ENCODE measurements at regions not wholly inside any gene's neighbourhood (a gene's known extent, or its start where the extent isn't known, plus 50 kb on each side); places are given as distances from the start of the nearest gene placed in this dataset.

DNA sequence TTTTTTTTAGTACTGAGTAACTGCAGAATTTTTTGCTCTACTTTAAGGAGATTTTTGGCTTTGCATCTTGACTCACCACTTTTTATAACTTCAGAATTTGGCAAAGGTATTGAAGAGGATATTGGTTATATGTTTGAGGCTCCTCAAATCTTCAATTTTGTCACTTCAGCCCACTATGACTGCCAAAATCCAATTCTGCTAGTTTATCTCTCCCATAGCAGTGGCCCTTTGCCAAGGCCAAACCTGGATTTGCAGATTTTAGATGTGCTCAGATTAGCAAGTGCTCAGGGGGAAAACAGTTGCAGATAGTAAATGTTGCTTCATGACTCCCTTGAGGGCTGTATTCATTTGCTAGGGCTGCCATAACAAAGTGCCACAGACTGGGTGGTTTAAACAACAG, 427.5 kb downstream of the ADRA2A start:
- H3F3A ChIP-seq (ENCODE audit: insufficient read depth, low read depth) = no peaks in the 10 kb centered on the region
- H3K36me3 ChIP-seq (ENCODE audit: low read depth) = no peaks in the 10 kb centered on the region
- no peak overlapping the region for H3K4me3 ChIP-seq
- no peaks in the 10 kb centered on the region for H4K20me1 ChIP-seq (ENCODE audit: insufficient read depth)
- DNase-seq = no peak
- H3K27me3 ChIP-seq (ENCODE audit: insufficient read depth, low read depth) = no peaks in the 10 kb centered on the region
- no TSS peak for BruUV-seq (replicated peaks)
- H3K9me3 ChIP-seq (ENCODE audit: insufficient read depth, low read depth) = no peaks in the 10 kb centered on the region
- H3K4me2 ChIP-seq = no peak overlapping the region
- H3K27ac ChIP-seq = no peak overlapping the region
- no peaks in the 10 kb centered on the region for H3K9me2 ChIP-seq (ENCODE audit: insufficient read depth)
- intact Hi-C loops (cut with micrococcal nuclease; ENCODE audit: unreplicated experiment) = no loop called here
- H2AFZ ChIP-seq = no peak overlapping the region
- no peak for TF ChIP-seq EZH2 (IDR thresholded peaks at IDR 0.05; ENCODE audit: low read depth)
- TF ChIP-seq, protein P1, sequence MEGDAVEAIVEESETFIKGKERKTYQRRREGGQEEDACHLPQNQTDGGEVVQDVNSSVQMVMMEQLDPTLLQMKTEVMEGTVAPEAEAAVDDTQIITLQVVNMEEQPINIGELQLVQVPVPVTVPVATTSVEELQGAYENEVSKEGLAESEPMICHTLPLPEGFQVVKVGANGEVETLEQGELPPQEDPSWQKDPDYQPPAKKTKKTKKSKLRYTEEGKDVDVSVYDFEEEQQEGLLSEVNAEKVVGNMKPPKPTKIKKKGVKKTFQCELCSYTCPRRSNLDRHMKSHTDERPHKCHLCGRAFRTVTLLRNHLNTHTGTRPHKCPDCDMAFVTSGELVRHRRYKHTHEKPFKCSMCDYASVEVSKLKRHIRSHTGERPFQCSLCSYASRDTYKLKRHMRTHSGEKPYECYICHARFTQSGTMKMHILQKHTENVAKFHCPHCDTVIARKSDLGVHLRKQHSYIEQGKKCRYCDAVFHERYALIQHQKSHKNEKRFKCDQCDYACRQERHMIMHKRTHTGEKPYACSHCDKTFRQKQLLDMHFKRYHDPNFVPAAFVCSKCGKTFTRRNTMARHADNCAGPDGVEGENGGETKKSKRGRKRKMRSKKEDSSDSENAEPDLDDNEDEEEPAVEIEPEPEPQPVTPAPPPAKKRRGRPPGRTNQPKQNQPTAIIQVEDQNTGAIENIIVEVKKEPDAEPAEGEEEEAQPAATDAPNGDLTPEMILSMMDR (conservative IDR thresholded peaks at IDR 0.05) = no peak
- CTCF ChIA-PET = no interaction called here
- no peaks in the 10 kb centered on the region for H3K79me2 ChIP-seq (ENCODE audit: low read depth)
- no peaks in the 10 kb centered on the region for H3K4me1 ChIP-seq (replicated peaks; ENCODE audit: insufficient read depth)
- POLR2A ChIA-PET (ENCODE audit: unreplicated experiment) = no interaction called here

DNA sequence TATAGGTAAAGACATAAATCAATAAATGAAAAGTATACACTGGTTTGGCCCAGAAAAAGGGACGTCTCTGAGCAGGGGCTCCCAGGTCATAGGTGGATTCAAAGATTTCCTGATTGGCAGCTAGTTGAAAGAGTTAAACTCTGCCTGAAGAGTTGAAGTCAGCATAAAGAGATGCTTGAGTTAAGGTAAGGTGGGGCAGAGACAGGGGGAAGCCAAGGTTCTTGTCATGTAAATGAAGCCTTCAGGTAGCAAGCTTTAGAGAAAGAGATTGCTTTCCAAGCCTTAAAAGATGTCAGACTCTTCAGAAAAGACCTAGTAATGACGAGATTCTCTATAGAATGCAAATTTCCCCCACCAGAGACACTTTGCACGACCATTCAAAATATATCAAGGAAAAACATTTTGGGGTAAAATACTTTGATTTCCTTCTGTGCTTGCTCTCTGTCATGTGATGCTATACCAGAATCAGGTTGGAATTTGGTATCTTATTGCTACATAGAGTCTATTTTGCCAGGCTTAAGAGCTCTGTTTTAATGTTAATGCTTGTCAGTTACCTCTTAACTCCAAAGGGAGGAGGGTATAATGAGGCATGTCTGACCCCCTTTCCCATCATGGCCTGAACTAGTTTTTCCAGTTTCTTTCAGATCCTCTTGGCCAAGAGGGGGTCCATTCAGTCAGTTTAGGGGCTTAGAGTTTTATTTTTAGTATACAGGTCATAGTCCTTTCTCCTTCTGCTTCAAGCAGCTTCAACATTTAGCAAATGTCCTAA, 429.6 kb downstream of the ADRA2A start:
- H3K4me1 ChIP-seq (replicated peaks; ENCODE audit: insufficient read depth) = no peaks in the 10 kb centered on the region
- no peak overlapping the region for H2AFZ ChIP-seq
- H4K20me1 ChIP-seq (ENCODE audit: insufficient read depth) = no peaks in the 10 kb centered on the region
- no TSS peak for BruUV-seq (replicated peaks)
- no peak overlapping the region for H3K4me2 ChIP-seq
- intact Hi-C loops (cut with micrococcal nuclease; ENCODE audit: unreplicated experiment) = no loop called here
- H3K27me3 ChIP-seq (ENCODE audit: insufficient read depth, low read depth) = no peaks in the 10 kb centered on the region
- no peaks in the 10 kb centered on the region for H3K36me3 ChIP-seq (ENCODE audit: low read depth)
- H3K79me2 ChIP-seq (ENCODE audit: low read depth) = no peaks in the 10 kb centered on the region
- no peak for TF ChIP-seq EZH2 (IDR thresholded peaks at IDR 0.05; ENCODE audit: low read depth)
- TF ChIP-seq, protein P1 (conservative IDR thresholded peaks at IDR 0.05) = no peak
- CTCF ChIA-PET = no interaction called here
- no peak overlapping the region for H3K4me3 ChIP-seq
- DNase-seq = no peak
- H3F3A ChIP-seq (ENCODE audit: insufficient read depth, low read depth) = no peaks in the 10 kb centered on the region
- POLR2A ChIA-PET (ENCODE audit: unreplicated experiment) = no interaction called here
- no peaks in the 10 kb centered on the region for H3K9me3 ChIP-seq (ENCODE audit: insufficient read depth, low read depth)
- no peaks in the 10 kb centered on the region for H3K9me2 ChIP-seq (ENCODE audit: insufficient read depth)
- no peak overlapping the region for H3K27ac ChIP-seq

DNA sequence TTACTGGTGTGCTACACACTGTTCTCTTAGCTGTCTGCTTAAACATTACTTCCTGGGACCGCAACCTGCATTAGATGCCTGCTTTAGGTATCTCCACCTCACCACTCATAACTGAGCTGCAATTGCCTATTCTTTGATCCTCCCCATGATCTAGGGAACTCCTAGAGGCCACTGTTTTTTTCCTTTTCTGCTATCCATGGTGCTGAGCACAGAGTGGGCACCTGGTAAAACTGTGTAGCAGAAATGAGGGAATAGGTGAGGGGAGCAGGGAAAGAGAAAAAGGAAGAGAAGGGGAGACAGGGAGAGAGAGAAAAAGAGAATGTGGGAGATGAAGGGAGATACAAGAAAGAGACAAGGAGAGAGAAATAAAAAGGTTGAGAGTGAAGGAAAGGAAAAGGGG, 434.9 kb downstream of the ADRA2A start:
- Histone ChIP-seq H2AFZ (no peak overlapping the region), H3K4me1 (replicated peaks; ENCODE audit: insufficient read depth) (no peaks in the 10 kb centered on the region), H3K9me2 (ENCODE audit: insufficient read depth) (no peaks in the 10 kb centered on the region), H3K36me3 (ENCODE audit: low read depth) (no peaks in the 10 kb centered on the region), H3K4me3 (no peak overlapping the region), H3K27ac (no peak overlapping the region), H3K4me2 (no peak overlapping the region), H3F3A (ENCODE audit: insufficient read depth, low read depth) (no peaks in the 10 kb centered on the region), H3K27me3 (ENCODE audit: insufficient read depth, low read depth) (no peaks in the 10 kb centered on the region), H3K9me3 (ENCODE audit: insufficient read depth, low read depth) (no peaks in the 10 kb centered on the region), H3K79me2 (ENCODE audit: low read depth) (no peaks in the 10 kb centered on the region), H4K20me1 (ENCODE audit: insufficient read depth) (no peaks in the 10 kb centered on the region)
- intact Hi-C loops (cut with micrococcal nuclease; ENCODE audit: unreplicated experiment) = no loop called here
- POLR2A ChIA-PET (ENCODE audit: unreplicated experiment) = no interaction called here
- CTCF ChIA-PET = no interaction called here
- no peak for DNase-seq
- no TSS peak for BruUV-seq (replicated peaks)
- TF ChIP-seq, protein P1 (conservative IDR thresholded peaks at IDR 0.05) = no peak
- no peak for TF ChIP-seq EZH2 (IDR thresholded peaks at IDR 0.05; ENCODE audit: low read depth)
